IMR-90 (cell line): ENCODE measurements at regions not wholly inside any gene's neighbourhood (a gene's known extent, or its start where the extent isn't known, plus 50 kb on each side); places are given as distances from the start of the nearest gene placed in this dataset.

Experiments used
- ATAC-seq: fragments of 200-7000 bp; cut with Tn5 transposase; 2 replicates; pipeline ENCODE4 v1.9.1; 2020; ENCODE audit warnings: low read depth, mild to moderate bottlenecking, moderate library complexity
- BruUV-seq: library from RNA; stranded (reverse); fragments of 400-500 nt; replicated peaks from 2 replicates; lab custom pipeline; 2021; lab: Mats Ljungman, UMichigan
- CTCF ChIA-PET: fragments of 300-600 bp; formaldehyde crosslinking; extraction: SDS; loops from one replicate; lab custom pipeline; 2021; ENCODE audit warnings: antibody characterized with exemption; lab: Yijun Ruan, JAX
- POLR2A ChIA-PET: fragments of 300-600 bp; sonication (Branson Sonifier 250); formaldehyde crosslinking; loops from one replicate; lab custom pipeline; 2022; ENCODE audit warnings: antibody characterized with exemption; ENCODE audit not compliant: unreplicated experiment; lab: Charles Lee
- DNase-seq: peaks from one replicate; pipeline ENCODE4 v3.0.0; 2013
- H2AFZ ChIP-seq: replicated peaks from 2 replicates; pipeline ENCODE3; 2013; ENCODE audit warnings: low read length, mild to moderate bottlenecking; ENCODE audit not compliant: poor library complexity
- H2AK5ac ChIP-seq: 2 replicates; pipeline ENCODE4 v1.6.1; 2013; ENCODE audit warnings: low read depth, low read length, inconsistent platforms
- H2AK9ac ChIP-seq: replicated peaks from 2 replicates; pipeline ENCODE3; 2013; ENCODE audit warnings: mild to moderate bottlenecking, low read depth, low read length, moderate library complexity; ENCODE audit not compliant: poor library complexity
- H2BK120ac ChIP-seq: 2 replicates; pipeline ENCODE4 v1.6.1; 2013; ENCODE audit warnings: low read depth, low read length, inconsistent platforms
- H2BK15ac ChIP-seq: 3 replicates; pipeline ENCODE4 v1.6.1; 2013; ENCODE audit warnings: low read depth, low read length, inconsistent platforms
- H2BK20ac ChIP-seq: 2 replicates; pipeline ENCODE4 v1.6.1; 2013; ENCODE audit warnings: low read depth, mild to moderate bottlenecking, inconsistent platforms, low read length, moderate library complexity
- H2BK5ac ChIP-seq: 2 replicates; pipeline ENCODE4 v1.6.1; 2013; ENCODE audit warnings: mild to moderate bottlenecking, low read depth, low read length, inconsistent platforms; ENCODE audit not compliant: poor library complexity, severe bottlenecking
- H3K14ac ChIP-seq: replicated peaks from 2 replicates; pipeline ENCODE4 v1.6.1; 2013; ENCODE audit warnings: low read depth, low read length, inconsistent platforms
- H3K18ac ChIP-seq: 2 replicates; pipeline ENCODE4 v1.6.1; 2013; ENCODE audit warnings: low read depth, low read length, control low read depth
- H3K23ac ChIP-seq: 2 replicates; pipeline ENCODE4 v1.6.1; 2013; ENCODE audit warnings: low read depth, low read length, inconsistent platforms
- H3K27ac ChIP-seq: 2 replicates; pipeline ENCODE4 v1.5.1; 2013; ENCODE audit warnings: mild to moderate bottlenecking, control low read depth, low read length; ENCODE audit not compliant: insufficient read depth
- H3K27me3 ChIP-seq: 2 replicates; pipeline ENCODE4 v1.6.1; 2013; ENCODE audit warnings: low read length; ENCODE audit not compliant: control insufficient read depth, insufficient read depth
- H3K36me3 ChIP-seq: 2 replicates; pipeline ENCODE4 v1.6.1; 2013; ENCODE audit warnings: low read length, mixed read lengths; ENCODE audit not compliant: control insufficient read depth, insufficient read depth
- H3K4ac ChIP-seq: 2 replicates; pipeline ENCODE4 v1.6.1; 2013; ENCODE audit warnings: low read depth, low read length, inconsistent platforms
- H3K4me1 ChIP-seq: 2 replicates; pipeline ENCODE4 v1.6.1; 2013; ENCODE audit warnings: low read length, mixed read lengths; ENCODE audit not compliant: control insufficient read depth, insufficient read depth
- H3K4me2 ChIP-seq: 2 replicates; pipeline ENCODE4 v1.6.1; 2013; ENCODE audit warnings: low read depth, mild to moderate bottlenecking, control low read depth, low read length, moderate library complexity
- H3K4me3 ChIP-seq: 2 replicates; pipeline ENCODE4 v1.5.1; 2013; ENCODE audit warnings: low read depth, mild to moderate bottlenecking, control low read depth, low read length, moderate library complexity; ENCODE audit not compliant: insufficient read depth
- H3K56ac ChIP-seq: 2 replicates; pipeline ENCODE4 v1.6.1; 2013; ENCODE audit warnings: low read length, inconsistent platforms; ENCODE audit not compliant: insufficient read depth; ENCODE audit errors: extremely low read depth
- H3K79me1 ChIP-seq, 2 experiments: 2 replicates each; pipeline ENCODE4 v1.6.1; 2013; ENCODE audit warnings: low read length in 2 of 2, inconsistent platforms in 1 of 2, low read depth in 1 of 2
- H3K9ac ChIP-seq: 2 replicates; pipeline ENCODE4 v1.6.1; 2013; ENCODE audit warnings: low read depth, low read length, control low read depth
- H3K9me1 ChIP-seq: 2 replicates; pipeline ENCODE4 v1.6.1; 2013; ENCODE audit warnings: low read length, inconsistent platforms; ENCODE audit not compliant: insufficient read depth
- H3K9me3 ChIP-seq: 2 replicates; pipeline ENCODE4 v1.6.1; 2013; ENCODE audit warnings: low read length; ENCODE audit not compliant: control insufficient read depth, insufficient read depth
- H4K20me1 ChIP-seq: 2 replicates; pipeline ENCODE4 v1.6.1; 2013; ENCODE audit warnings: low read length, inconsistent platforms; ENCODE audit not compliant: insufficient read depth
- H4K5ac ChIP-seq: 2 replicates; pipeline ENCODE4 v1.6.1; 2013; ENCODE audit warnings: mild to moderate bottlenecking, low read depth, low read length, control low read depth
- H4K8ac ChIP-seq, 2 experiments: 2 replicates each; pipeline ENCODE4 v1.6.1; 2013; ENCODE audit warnings: low read depth in 2 of 2, low read length in 2 of 2, control low read depth in 1 of 2, inconsistent platforms in 1 of 2
- H4K91ac ChIP-seq: 2 replicates; pipeline ENCODE4 v1.6.1; 2013; ENCODE audit warnings: low read depth, low read length, inconsistent platforms; ENCODE audit not compliant: insufficient read depth
- BHLHE40 ChIP-seq: fragments of 150-350 bp; IDR thresholded peaks from 2 replicates; pipeline ENCODE4 v1.6.1; 2016; ENCODE audit warnings: mild to moderate bottlenecking, low read depth, low read length
- CEBPB ChIP-seq: IDR thresholded peaks from 2 replicates; pipeline ENCODE4 v1.6.1; 2012; ENCODE audit warnings: low read depth, low read length, improper control_type of control experiment
- MAFK ChIP-seq: IDR thresholded peaks from 2 replicates; pipeline ENCODE4 v1.6.1; 2012; ENCODE audit warnings: low read depth, low read length, improper control_type of control experiment
- MAZ ChIP-seq: IDR thresholded peaks from 2 replicates; pipeline ENCODE4 v1.6.1; 2012; ENCODE audit warnings: low read depth, mild to moderate bottlenecking, low read length, improper control_type of control experiment, moderate library complexity, borderline replicate concordance
- NFE2L2 ChIP-seq: fragments of 150-350 bp; IDR thresholded peaks from 2 replicates; pipeline ENCODE4 v1.6.1; 2016; ENCODE audit warnings: low read depth, mild to moderate bottlenecking, low read length
- RAD21 ChIP-seq: IDR thresholded peaks from 2 replicates; pipeline ENCODE4 v1.6.1; 2012; ENCODE audit warnings: low read length, improper control_type of control experiment
- RFX5 ChIP-seq: IDR thresholded peaks from 2 replicates; pipeline ENCODE4 v1.8.0; 2012; ENCODE audit warnings: low read depth, mild to moderate bottlenecking, low read length, moderate library complexity
- SMC3 ChIP-seq: fragments of 150-350 bp; IDR thresholded peaks from 2 replicates; pipeline ENCODE4 v1.6.1; 2016; ENCODE audit warnings: low read depth, mild to moderate bottlenecking, antibody characterized with exemption, low read length, moderate library complexity
- WGBS, 2 experiments: methylation state at CpG; one replicate each; pipeline versions ENCODE4 v1.1.5 to v1.1.7; 2013; ENCODE audit warnings: missing lambda C conversion rate in 2 of 2; ENCODE audit not compliant: insufficient read length in 1 of 2; ENCODE audit errors: extremely low coverage in 2 of 2; 5-methylcytosine and 5-hydroxymethylcytosine counted together
- dilution Hi-C: fragments of 300-500 bp; cut with HindIII; formaldehyde crosslinking; loops from one replicate; pipeline ENCODE4 v1.14.3; 2018; ENCODE audit warnings: low sequenced_read_pairs; ENCODE audit not compliant: unreplicated experiment
- in situ Hi-C: fragments of 300-500 bp; cut with MboI; formaldehyde crosslinking; loops from 3 replicates; pipeline ENCODE4 v1.14.3; 2019; ENCODE audit warnings: low sequenced_read_pairs, inconsistent platforms, mixed read lengths
- intact Hi-C: fragments of 100-400 bp; cut with micrococcal nuclease; formaldehyde crosslinking; loops from 2 replicates; pipeline ENCODE4 v1.10.0; 2022
- TF ChIP-seq, protein P1 (sequence below): conservative IDR thresholded peaks from 2 replicates; pipeline ENCODE4 v1.5.1; 2012; ENCODE audit warnings: mild to moderate bottlenecking, low read depth, low read length, improper control_type of control experiment
- TF ChIP-seq, protein P2 (sequence below): fragments of 150-350 bp; IDR thresholded peaks from 2 replicates; pipeline ENCODE4 v1.6.1; 2016; ENCODE audit warnings: low read depth, mild to moderate bottlenecking, low read length, moderate library complexity, borderline replicate concordance

DNA sequence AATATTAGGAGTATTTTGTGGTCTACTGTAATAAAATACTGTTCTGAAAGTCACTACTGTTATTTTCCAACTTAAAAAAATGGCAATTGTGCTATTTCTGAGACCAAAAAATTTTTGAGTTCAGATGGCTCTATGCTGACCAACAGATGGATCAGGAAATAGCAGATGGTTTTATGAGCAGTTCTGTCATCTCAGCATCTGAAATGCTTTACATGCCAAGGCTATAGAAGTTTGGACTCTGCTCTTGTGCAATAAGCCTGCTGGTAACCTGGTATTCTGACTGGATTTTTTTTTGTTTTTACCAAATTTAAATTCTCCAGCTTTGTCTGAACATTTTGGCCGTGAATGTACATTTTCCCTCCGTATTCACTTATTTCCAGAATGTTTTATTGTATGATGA, 1127.5 kb downstream of the GRIK2 start:
- H4K20me1 ChIP-seq = no peaks in the 10 kb centered on the region
- no peak overlapping the region for H3K23ac ChIP-seq
- BruUV-seq = no TSS peak
- no peak overlapping the region for H3K4me3 ChIP-seq
- H3K18ac ChIP-seq = no peak overlapping the region
- POLR2A ChIA-PET = no interaction called here
- H3K36me3 ChIP-seq = no peaks in the 10 kb centered on the region
- H3K14ac ChIP-seq = no peak overlapping the region
- no peak overlapping the region for H3K27ac ChIP-seq
- H3K9ac ChIP-seq = no peak overlapping the region
- no peak overlapping the region for H2AK5ac ChIP-seq
- no peak overlapping the region for H4K91ac ChIP-seq
- no peak overlapping the region for H2BK5ac ChIP-seq
- H3K56ac ChIP-seq = no peak overlapping the region
- no peak overlapping the region for H2BK15ac ChIP-seq
- H4K8ac ChIP-seq = no peak overlapping the region
- no CpG with 5 or more reads among the region's 2 CpGs for WGBS, 2 experiments
- TF ChIP-seq, protein P1, sequence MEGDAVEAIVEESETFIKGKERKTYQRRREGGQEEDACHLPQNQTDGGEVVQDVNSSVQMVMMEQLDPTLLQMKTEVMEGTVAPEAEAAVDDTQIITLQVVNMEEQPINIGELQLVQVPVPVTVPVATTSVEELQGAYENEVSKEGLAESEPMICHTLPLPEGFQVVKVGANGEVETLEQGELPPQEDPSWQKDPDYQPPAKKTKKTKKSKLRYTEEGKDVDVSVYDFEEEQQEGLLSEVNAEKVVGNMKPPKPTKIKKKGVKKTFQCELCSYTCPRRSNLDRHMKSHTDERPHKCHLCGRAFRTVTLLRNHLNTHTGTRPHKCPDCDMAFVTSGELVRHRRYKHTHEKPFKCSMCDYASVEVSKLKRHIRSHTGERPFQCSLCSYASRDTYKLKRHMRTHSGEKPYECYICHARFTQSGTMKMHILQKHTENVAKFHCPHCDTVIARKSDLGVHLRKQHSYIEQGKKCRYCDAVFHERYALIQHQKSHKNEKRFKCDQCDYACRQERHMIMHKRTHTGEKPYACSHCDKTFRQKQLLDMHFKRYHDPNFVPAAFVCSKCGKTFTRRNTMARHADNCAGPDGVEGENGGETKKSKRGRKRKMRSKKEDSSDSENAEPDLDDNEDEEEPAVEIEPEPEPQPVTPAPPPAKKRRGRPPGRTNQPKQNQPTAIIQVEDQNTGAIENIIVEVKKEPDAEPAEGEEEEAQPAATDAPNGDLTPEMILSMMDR = no peak
- TF ChIP-seq SMC3 (no peak), RFX5 (no peak), MAFK (no peak), MAZ (no peak), BHLHE40 (no peak), RAD21 (no peak), NFE2L2 (no peak), CEBPB (no peak)
- TF ChIP-seq, protein P2, sequence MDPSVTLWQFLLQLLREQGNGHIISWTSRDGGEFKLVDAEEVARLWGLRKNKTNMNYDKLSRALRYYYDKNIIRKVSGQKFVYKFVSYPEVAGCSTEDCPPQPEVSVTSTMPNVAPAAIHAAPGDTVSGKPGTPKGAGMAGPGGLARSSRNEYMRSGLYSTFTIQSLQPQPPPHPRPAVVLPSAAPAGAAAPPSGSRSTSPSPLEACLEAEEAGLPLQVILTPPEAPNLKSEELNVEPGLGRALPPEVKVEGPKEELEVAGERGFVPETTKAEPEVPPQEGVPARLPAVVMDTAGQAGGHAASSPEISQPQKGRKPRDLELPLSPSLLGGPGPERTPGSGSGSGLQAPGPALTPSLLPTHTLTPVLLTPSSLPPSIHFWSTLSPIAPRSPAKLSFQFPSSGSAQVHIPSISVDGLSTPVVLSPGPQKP = no peak
- H3K4me1 ChIP-seq = no peaks in the 10 kb centered on the region
- intact Hi-C loops (no loop called here), dilution Hi-C loops (no loop called here), in situ Hi-C loops (no loop called here)
- CTCF ChIA-PET = no interaction called here
- H3K9me1 ChIP-seq = no peaks in the 10 kb centered on the region
- no peak overlapping the region for H3K4ac ChIP-seq
- no peak overlapping the region for H3K4me2 ChIP-seq
- H2AFZ ChIP-seq = no peak overlapping the region
- no peaks in the 10 kb centered on the region for H3K79me1 ChIP-seq
- H2AK9ac ChIP-seq = no peak overlapping the region
- H3K27me3 ChIP-seq = no peaks in the 10 kb centered on the region
- no peak overlapping the region for H4K5ac ChIP-seq
- ATAC-seq = no peak
- H2BK120ac ChIP-seq = no peak overlapping the region
- no peak for DNase-seq
- H2BK20ac ChIP-seq = no peak overlapping the region
- H3K9me3 ChIP-seq = no peaks in the 10 kb centered on the region
